Fibroblast of mammary gland (primary cell): ENCODE measurements at regions not wholly inside any gene's neighbourhood (a gene's known extent, or its start where the extent isn't known, plus 50 kb on each side); places are given as distances from the start of the nearest gene placed in this dataset.

Experiments
- DNase-seq: peaks from one replicate; pipeline ENCODE4 v3.0.0-alpha.2; 2010; ENCODE audit warnings: low read depth
- H3K4me3 ChIP-seq: 2 replicates; pipeline ENCODE4 v1.5.1; 2011; ENCODE audit warnings: low read depth, mild to moderate bottlenecking, low read length, moderate library complexity; ENCODE audit not compliant: control insufficient read depth
- TF ChIP-seq, protein P1 (sequence below): conservative IDR thresholded peaks from 2 replicates; pipeline ENCODE4 v1.5.1; 2011; ENCODE audit warnings: low read depth, low read length, inconsistent platforms; ENCODE audit not compliant: control insufficient read depth, insufficient read depth

DNA sequence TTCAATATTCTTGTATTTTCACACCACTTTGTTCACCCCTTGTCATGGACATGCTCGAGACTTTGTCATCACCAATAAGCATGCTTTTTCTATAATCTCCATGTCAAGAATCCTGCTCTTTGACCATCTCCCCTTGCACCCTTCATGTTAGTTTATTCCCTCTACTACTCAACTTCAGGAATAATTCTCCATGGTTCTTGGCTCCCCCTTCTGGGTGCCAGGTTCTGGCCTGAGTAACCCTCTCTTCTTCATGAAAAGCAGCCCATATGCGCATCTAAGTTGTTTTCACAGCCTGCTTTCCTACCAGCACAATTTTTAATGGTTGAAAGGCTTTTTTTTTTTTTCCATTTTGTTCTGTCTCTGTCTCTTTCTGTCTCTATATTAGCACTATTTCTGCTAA is 160.7 kb downstream of the LEPR start:
- no peak overlapping the region for H3K4me3 ChIP-seq
- TF ChIP-seq, protein P1, sequence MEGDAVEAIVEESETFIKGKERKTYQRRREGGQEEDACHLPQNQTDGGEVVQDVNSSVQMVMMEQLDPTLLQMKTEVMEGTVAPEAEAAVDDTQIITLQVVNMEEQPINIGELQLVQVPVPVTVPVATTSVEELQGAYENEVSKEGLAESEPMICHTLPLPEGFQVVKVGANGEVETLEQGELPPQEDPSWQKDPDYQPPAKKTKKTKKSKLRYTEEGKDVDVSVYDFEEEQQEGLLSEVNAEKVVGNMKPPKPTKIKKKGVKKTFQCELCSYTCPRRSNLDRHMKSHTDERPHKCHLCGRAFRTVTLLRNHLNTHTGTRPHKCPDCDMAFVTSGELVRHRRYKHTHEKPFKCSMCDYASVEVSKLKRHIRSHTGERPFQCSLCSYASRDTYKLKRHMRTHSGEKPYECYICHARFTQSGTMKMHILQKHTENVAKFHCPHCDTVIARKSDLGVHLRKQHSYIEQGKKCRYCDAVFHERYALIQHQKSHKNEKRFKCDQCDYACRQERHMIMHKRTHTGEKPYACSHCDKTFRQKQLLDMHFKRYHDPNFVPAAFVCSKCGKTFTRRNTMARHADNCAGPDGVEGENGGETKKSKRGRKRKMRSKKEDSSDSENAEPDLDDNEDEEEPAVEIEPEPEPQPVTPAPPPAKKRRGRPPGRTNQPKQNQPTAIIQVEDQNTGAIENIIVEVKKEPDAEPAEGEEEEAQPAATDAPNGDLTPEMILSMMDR, result peak; percentile 7
- DNase-seq, result peak; percentile 2

DNA sequence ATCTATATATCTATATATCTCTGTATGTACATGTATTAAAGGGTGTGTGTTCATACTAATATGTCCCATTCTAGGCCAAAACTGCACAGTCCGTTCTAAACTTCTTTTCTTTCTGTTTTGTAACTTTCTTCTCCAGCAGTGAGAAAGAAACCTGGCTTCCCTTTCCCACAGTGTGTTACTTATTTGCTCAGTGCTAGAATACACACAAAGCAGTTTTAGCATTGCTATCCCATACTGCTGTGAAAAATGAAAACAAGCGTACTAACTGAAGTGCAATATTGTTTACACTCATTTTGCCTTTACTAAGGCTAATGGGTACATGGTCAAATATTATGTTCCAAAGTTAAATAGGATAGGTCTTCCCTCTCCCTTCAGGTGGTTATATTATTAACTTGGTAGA is 163.9 kb downstream of the LEPR start:
- no peak for DNase-seq
- TF ChIP-seq, protein P1, result no peak
- no peak overlapping the region for H3K4me3 ChIP-seq

DNA sequence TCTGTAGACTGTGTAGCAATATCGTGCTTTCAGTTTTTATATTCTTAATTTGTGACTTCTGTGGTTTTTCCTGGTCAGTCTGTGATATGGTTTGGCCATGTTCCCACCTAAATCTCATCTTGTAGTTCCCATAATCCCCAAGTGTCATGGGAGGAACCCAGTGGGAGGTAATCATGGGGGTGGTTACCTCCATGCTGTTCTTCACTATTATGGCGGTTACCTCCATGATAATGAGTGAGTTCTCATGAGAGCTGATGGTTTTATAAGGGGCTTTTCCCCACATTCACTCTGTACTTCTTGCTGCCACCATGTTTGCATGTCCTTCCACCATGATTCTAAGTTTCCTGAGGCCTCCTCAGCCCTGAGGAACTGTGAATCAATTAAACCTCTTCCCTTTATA is 169.8 kb downstream of the LEPR start:
- no peak overlapping the region for H3K4me3 ChIP-seq
- TF ChIP-seq, protein P1, result no peak
- DNase-seq, result no peak

DNA sequence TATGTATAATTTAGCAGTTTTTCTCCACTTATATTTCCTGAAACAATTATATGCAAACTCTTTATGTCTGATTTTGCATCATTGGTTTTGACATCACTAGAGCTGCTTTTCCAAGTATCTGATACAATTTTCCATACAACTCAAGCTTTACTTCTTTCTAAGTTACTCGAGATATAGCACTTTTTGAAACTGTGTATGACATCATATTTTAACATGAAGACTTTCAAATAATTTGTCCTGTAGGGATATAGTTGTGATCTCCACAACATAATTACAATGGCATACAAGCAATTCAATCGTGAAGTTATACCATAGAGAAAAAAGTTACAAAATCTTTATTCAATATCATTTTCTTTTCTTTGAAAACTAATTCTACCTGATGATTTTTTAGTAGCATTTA is 173.0 kb downstream of the LEPR start:
- no peak for DNase-seq
- TF ChIP-seq, protein P1, result no peak

DNA sequence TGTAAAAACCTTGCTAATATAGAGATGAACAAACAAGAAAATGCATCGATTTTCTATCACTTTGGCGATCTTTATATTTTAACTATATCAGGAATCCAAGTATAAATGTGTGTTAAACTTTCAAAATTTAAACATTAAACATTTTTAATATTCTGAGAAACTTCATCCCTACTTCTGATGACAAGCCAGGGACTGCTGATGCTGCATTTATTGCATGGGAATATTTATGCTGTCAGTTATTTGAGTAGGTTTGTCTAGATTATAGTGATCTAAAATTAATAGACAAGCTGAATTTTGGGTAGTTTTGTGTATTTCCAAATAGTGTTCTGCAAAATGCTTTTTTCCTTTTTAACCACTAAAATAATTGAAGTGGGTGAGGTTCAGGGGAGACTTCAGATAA is 175.3 kb downstream of the LEPR start:
- DNase-seq, result no peak
- H3K4me3 ChIP-seq, result no peak overlapping the region
- TF ChIP-seq, protein P1, result no peak

More for the DNA sequence above, 173.0 kb downstream of the LEPR start:
- no peak overlapping the region for H3K4me3 ChIP-seq

DNA sequence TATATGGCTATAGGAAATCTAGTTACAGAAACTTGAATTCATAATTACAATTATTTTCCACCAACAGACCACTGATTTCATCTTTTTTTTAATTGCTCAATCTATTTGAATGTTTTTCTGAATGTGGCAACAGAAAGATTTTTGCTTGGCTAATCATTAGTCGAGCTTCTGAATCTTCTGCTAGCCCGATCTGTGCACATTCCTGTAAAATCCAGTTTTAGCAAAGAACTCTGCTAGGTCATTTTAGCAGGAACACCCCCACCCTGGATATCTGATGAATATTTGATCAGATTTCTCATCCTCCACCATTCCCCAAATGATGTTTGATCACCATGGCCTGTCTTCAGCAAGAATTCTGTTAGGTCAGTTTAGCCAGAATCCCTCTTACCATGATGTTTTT is 176.3 kb downstream of the LEPR start:
- TF ChIP-seq, protein P1, result no peak

DNA sequence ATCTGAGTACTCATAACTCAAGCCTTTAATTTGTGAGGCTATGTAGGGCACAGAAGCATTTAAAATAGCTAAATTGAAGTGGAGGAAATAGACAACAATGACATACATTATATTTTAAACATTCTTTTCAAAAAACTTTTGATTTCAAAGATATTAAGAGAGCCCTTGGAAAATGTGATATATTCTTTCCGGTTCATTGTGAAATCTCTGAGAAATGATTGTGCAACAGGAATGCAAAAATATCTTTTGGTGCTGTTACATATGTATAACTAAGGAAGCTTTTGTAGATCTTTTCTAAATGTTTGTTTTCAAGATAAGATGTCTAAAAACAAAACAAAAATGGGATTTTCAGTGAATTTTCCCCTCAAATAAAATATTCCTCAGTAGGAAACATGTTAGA is 185.2 kb downstream of the LEPR start:
- H3K4me3 ChIP-seq, result no peak overlapping the region
- peak; percentile 5 for DNase-seq
- TF ChIP-seq, protein P1, result no peak

More for the DNA sequence above, 176.3 kb downstream of the LEPR start:
- no peak overlapping the region for H3K4me3 ChIP-seq
- DNase-seq, result no peak
